WERI-Rb-1 (cell line): ENCODE measurements at regions not wholly inside any gene's neighbourhood (a gene's known extent, or its start where the extent isn't known, plus 50 kb on each side); places are given as distances from the start of the nearest gene placed in this dataset.
"Not testable (repeated sequence)": the region's sequence is repeated elsewhere in the genome, so short reads cannot be mapped to it uniquely, and the experiment has no call there.

Experiments used
- DNase-seq: peaks from one replicate; pipeline ENCODE4 v3.0.0-alpha.2; 2020
- H3K27ac ChIP-seq: fragments of 250-450 bp; sonication (Bioruptor Pico); 2 replicates; pipeline ENCODE4 v1.5.1; 2020; ENCODE audit warnings: mild to moderate bottlenecking, moderate library complexity
- H3K27me3 ChIP-seq: fragments of 250-450 bp; sonication (Bioruptor Pico); 2 replicates; pipeline ENCODE4 v1.5.1; 2021; ENCODE audit warnings: mild to moderate bottlenecking, low read depth, moderate library complexity; ENCODE audit not compliant: insufficient read depth, severe bottlenecking
- H3K36me3 ChIP-seq: fragments of 250-450 bp; sonication (Bioruptor Pico); 2 replicates; pipeline ENCODE4 v1.5.1; 2020; ENCODE audit warnings: mild to moderate bottlenecking, moderate library complexity
- H3K4me3 ChIP-seq: 2 replicates; pipeline ENCODE4 v1.5.1; 2011; ENCODE audit warnings: low read depth, mild to moderate bottlenecking, control low read depth, low read length
- H3K9me3 ChIP-seq: fragments of 250-450 bp; sonication (Bioruptor Pico); 2 replicates; pipeline ENCODE4 v1.5.1; 2021; ENCODE audit warnings: mild to moderate bottlenecking, moderate library complexity; ENCODE audit not compliant: severe bottlenecking
- TF ChIP-seq, protein P1 (sequence below): IDR thresholded peaks from 2 replicates; pipeline ENCODE4 v1.5.1; 2011; ENCODE audit warnings: low read depth, mild to moderate bottlenecking, control low read depth, inconsistent platforms, low read length

- no peak overlapping the region for H3K27ac ChIP-seq
- no peak overlapping the region for H3K4me3 ChIP-seq
- no peak for DNase-seq
- TF ChIP-seq, protein P1, sequence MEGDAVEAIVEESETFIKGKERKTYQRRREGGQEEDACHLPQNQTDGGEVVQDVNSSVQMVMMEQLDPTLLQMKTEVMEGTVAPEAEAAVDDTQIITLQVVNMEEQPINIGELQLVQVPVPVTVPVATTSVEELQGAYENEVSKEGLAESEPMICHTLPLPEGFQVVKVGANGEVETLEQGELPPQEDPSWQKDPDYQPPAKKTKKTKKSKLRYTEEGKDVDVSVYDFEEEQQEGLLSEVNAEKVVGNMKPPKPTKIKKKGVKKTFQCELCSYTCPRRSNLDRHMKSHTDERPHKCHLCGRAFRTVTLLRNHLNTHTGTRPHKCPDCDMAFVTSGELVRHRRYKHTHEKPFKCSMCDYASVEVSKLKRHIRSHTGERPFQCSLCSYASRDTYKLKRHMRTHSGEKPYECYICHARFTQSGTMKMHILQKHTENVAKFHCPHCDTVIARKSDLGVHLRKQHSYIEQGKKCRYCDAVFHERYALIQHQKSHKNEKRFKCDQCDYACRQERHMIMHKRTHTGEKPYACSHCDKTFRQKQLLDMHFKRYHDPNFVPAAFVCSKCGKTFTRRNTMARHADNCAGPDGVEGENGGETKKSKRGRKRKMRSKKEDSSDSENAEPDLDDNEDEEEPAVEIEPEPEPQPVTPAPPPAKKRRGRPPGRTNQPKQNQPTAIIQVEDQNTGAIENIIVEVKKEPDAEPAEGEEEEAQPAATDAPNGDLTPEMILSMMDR: no peak
- H3K27me3 ChIP-seq: no peaks in the 10 kb centered on the region
- H3K9me3 ChIP-seq: no peaks in the 10 kb centered on the region
- H3K36me3 ChIP-seq: no peaks in the 10 kb centered on the region
These were observed 693.2 kb upstream of the MIS18BP1 start for GRCh38 chr14:45946251-45946650.

- Histone ChIP-seq H3K9me3 (no peaks in the 10 kb centered on the region), H3K27ac (no peak overlapping the region)
These were observed 687.3 kb upstream of the MIS18BP1 start for GRCh38 chr14:45940318-45940717.

GRCh38 chr14:45939572-45939971, 686.6 kb upstream of the MIS18BP1 start:
- no peak for DNase-seq
- no peaks in the 10 kb centered on the region for H3K9me3 ChIP-seq
- H3K27me3 ChIP-seq: no peaks in the 10 kb centered on the region
- no peak overlapping the region for H3K27ac ChIP-seq
- H3K4me3 ChIP-seq: no peak overlapping the region
- no peaks in the 10 kb centered on the region for H3K36me3 ChIP-seq
- TF ChIP-seq, protein P1: no peak

More at GRCh38 chr14:45940318-45940717, 687.3 kb upstream of the MIS18BP1 start:
- TF ChIP-seq, protein P1: no peak
- H3K36me3 ChIP-seq: no peaks in the 10 kb centered on the region
- no peaks in the 10 kb centered on the region for H3K27me3 ChIP-seq
- H3K4me3 ChIP-seq: no peak overlapping the region
- no peak for DNase-seq

DNA sequence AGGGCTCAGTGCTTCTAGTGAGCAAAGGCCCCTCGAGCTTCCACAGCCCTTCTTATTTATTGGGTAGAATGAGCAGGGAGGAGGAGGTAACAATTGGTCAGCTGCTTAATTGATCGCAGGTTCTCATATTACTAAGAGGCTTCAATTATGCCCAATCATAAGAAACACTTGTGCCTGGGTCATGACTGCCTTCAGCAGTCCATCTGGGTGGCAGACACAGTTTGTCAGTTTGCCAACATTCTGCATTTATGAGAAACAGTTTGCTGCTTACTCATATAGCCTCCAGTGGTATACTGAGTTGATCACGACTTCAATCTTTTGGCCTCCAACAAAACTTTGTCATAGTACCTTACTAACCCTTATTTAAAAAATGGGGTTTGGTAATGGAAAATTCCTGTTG, 667.0 kb upstream of the MIS18BP1 start:
- H3K4me3 ChIP-seq, DNase-seq, H3K36me3 ChIP-seq, H3K27me3 ChIP-seq, H3K9me3 ChIP-seq, H3K27ac ChIP-seq: not testable (repeated sequence)

DNA sequence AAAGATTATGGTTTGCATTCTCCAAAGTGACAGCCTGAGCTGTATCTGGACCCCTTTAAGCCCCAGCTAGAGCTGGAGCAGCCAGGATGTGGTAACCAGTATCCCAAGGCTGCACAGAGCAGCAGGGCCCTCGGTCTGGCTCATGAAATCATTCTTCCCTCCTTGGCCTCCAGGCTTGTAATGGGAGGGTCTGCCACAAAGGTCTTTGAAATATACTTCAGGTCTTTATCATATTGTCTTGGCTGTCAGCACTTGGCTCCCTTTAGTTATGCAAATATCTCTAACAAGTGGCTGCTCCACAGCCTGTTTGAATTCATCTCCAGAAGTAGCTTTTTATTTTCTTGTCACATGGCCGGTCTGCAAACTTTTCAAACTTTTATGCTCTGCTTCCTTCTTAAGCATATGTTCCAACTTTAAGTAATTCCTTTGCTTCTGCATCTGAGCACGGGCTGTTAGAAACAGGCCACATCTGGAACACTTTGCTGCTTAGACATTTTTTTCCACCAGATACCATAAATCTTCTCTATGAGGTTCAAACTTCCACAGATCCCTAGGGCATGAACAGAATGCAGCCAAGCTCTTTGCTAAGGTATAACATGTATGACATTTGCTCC, 663.4 kb upstream of the MIS18BP1 start:
- DNase-seq: no peak
- Histone ChIP-seq H3K36me3 (no peaks in the 10 kb centered on the region), H3K9me3 (no peaks in the 10 kb centered on the region), H3K27ac (no peak overlapping the region), H3K4me3 (no peak overlapping the region), H3K27me3 (no peaks in the 10 kb centered on the region)
- TF ChIP-seq, protein P1: no peak

- Histone ChIP-seq H3K36me3 (no peaks in the 10 kb centered on the region), H3K27ac (no peak overlapping the region), H3K9me3 (no peaks in the 10 kb centered on the region), H3K27me3 (no peaks in the 10 kb centered on the region), H3K4me3 (no peak overlapping the region)
- DNase-seq: no peak
- TF ChIP-seq, protein P1: no peak
These were observed 654.8 kb upstream of the MIS18BP1 start for GRCh38 chr14:45907782-45908181.
